OCI-LY1 (cell line): ENCODE measurements at regions not wholly inside any gene's neighbourhood (a gene's known extent, or its start where the extent isn't known, plus 50 kb on each side); places are given as distances from the start of the nearest gene placed in this dataset.

Experiments
- H2AFZ ChIP-seq: fragments of 200-600 bp; sonication (generic), shearing (Covaris generic); 2 replicates; pipeline ENCODE4 v1.6.0; 2014; ENCODE audit warnings: antibody characterized with exemption, mild to moderate bottlenecking, low read length
- H3F3A ChIP-seq: fragments of 200-600 bp; sonication (generic), shearing (Covaris generic); 2 replicates; pipeline ENCODE4 v1.6.0; 2014; ENCODE audit warnings: mild to moderate bottlenecking, antibody characterized with exemption, low read length, moderate library complexity; ENCODE audit not compliant: insufficient read depth
- H3K27ac ChIP-seq: fragments of 200-600 bp; sonication (generic); 2 replicates; pipeline ENCODE4 v1.5.1; 2014; ENCODE audit warnings: low read length, mixed run types, mild to moderate bottlenecking, low read depth; ENCODE audit not compliant: poor library complexity, severe bottlenecking
- H3K27me3 ChIP-seq: fragments of 200-600 bp; sonication (generic); 2 replicates; pipeline ENCODE4 v1.6.0; 2014; ENCODE audit warnings: antibody characterized with exemption, mild to moderate bottlenecking, low read length, moderate library complexity; ENCODE audit not compliant: insufficient read depth
- H3K36me3 ChIP-seq: fragments of 200-600 bp; sonication (generic); 2 replicates; pipeline ENCODE4 v1.6.1; 2014; ENCODE audit warnings: mild to moderate bottlenecking, antibody characterized with exemption, low read length, moderate library complexity, mixed read lengths; ENCODE audit not compliant: insufficient read depth
- H3K4me1 ChIP-seq: fragments of 200-600 bp; sonication (generic); 2 replicates; pipeline ENCODE4 v1.5.1; 2014; ENCODE audit warnings: mild to moderate bottlenecking, low read length, moderate library complexity; ENCODE audit not compliant: insufficient read depth, severe bottlenecking
- H3K4me2 ChIP-seq: fragments of 200-600 bp; sonication (generic), shearing (Covaris generic); 2 replicates; pipeline ENCODE4 v1.6.1; 2014; ENCODE audit warnings: low read length
- H3K4me3 ChIP-seq: fragments of 200-600 bp; sonication (generic); 2 replicates; pipeline ENCODE4 v1.5.1; 2014; ENCODE audit warnings: low read length, low read depth, mild to moderate bottlenecking, mixed read lengths; ENCODE audit not compliant: poor library complexity, severe bottlenecking
- H3K79me2 ChIP-seq: fragments of 200-600 bp; shearing (Covaris generic); 2 replicates; pipeline ENCODE4 v1.6.1; 2016; ENCODE audit warnings: mixed run types, low read length, mixed read lengths; ENCODE audit not compliant: insufficient read depth
- H3K9ac ChIP-seq: fragments of 200-600 bp; sonication (generic), shearing (Covaris generic); 2 replicates; pipeline ENCODE4 v1.6.1; 2014; ENCODE audit warnings: mild to moderate bottlenecking, low read length, mixed read lengths
- H3K9me2 ChIP-seq: fragments of 200-600 bp; sonication (generic), shearing (Covaris generic); 2 replicates; pipeline ENCODE4 v1.6.1; 2014; ENCODE audit warnings: low read depth, mild to moderate bottlenecking, low read length, mixed read lengths
- H3K9me3 ChIP-seq: fragments of 200-600 bp; shearing (Covaris generic); 2 replicates; pipeline ENCODE4 v1.6.1; 2014; ENCODE audit warnings: low read length, mixed read lengths
- H4K20me1 ChIP-seq: fragments of 200-600 bp; sonication (generic), shearing (Covaris generic); 2 replicates; pipeline ENCODE4 v1.6.0; 2016; ENCODE audit warnings: mild to moderate bottlenecking, low read length; ENCODE audit not compliant: insufficient read depth
- CTCF ChIP-seq: fragments of 200-600 bp; sonication (generic), shearing (Covaris generic); IDR thresholded peaks from 2 replicates; pipeline ENCODE4 v1.5.1; 2017; ENCODE audit warnings: mild to moderate bottlenecking, antibody characterized with exemption, low read length, moderate library complexity, mixed read lengths
- EZH2 ChIP-seq: fragments of 200-600 bp; sonication (generic), shearing (Covaris generic); IDR thresholded peaks from 2 replicates; pipeline ENCODE4 v1.8.0; 2017; ENCODE audit warnings: borderline replicate concordance, mixed run types, mild to moderate bottlenecking, antibody characterized with exemption, low read length, moderate library complexity, mixed read lengths

DNA sequence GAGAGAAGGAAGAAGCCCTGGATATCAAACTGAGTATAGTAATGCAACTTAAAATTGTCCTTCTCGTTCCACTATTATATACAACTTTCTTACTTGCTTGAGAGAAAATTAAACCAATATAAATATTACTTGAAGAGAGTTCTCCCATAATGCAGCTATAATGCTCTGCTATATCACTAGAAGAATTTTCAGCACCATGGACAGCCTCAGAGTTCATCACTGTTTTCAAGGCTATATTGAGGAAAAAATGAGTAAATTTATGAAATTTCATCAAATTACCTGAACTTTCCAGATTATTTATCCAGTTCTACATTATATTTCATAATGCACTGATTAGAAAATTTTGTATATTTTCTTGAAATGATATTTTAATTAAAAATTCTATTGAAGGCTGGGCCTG lies 1053.5 kb upstream of the FAM98A start:
- no peak for TF ChIP-seq CTCF
- TF ChIP-seq EZH2, result no peak
- Histone ChIP-seq H3K9me3 (no peaks in the 10 kb centered on the region), H3K9ac (no peak overlapping the region), H3K4me1 (no peaks in the 10 kb centered on the region), H3K4me3 (no peak overlapping the region), H4K20me1 (no peaks in the 10 kb centered on the region), H3K27ac (no peak overlapping the region), H2AFZ (no peak overlapping the region), H3K36me3 (no peaks in the 10 kb centered on the region), H3K79me2 (no peaks in the 10 kb centered on the region), H3K4me2 (no peak overlapping the region), H3K27me3 (no peaks in the 10 kb centered on the region), H3K9me2 (no peaks in the 10 kb centered on the region), H3F3A (no peaks in the 10 kb centered on the region)

DNA sequence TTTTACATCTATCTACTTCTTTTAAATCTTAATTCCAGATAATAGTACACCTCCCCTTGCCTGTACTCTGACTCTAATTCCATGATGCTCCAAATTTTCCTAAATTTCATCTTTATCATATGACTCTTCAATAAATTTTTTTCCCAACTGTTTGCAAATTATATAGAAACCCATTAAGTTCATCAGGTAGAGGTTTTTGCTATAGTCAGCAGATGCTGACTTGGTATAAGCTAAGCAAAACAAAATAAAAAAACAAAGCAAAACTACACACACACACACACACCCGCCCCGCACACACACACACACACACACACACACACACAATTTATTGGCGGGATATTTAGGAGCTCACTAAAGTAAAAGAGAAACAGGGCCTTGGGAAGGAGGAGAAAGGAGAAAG lies 1047.8 kb upstream of the FAM98A start:
- H3K4me3 ChIP-seq, result no peak overlapping the region
- H3K4me2 ChIP-seq, result no peak overlapping the region
- no peak for TF ChIP-seq CTCF
- no peak for TF ChIP-seq EZH2
- H3K9me3 ChIP-seq, result no peaks in the 10 kb centered on the region
- H3F3A ChIP-seq, result no peaks in the 10 kb centered on the region
- no peaks in the 10 kb centered on the region for H3K27me3 ChIP-seq
- H3K27ac ChIP-seq, result no peak overlapping the region
- H3K9me2 ChIP-seq, result no peaks in the 10 kb centered on the region
- H3K4me1 ChIP-seq, result no peaks in the 10 kb centered on the region
- no peak overlapping the region for H3K9ac ChIP-seq
- H4K20me1 ChIP-seq, result no peaks in the 10 kb centered on the region
- no peaks in the 10 kb centered on the region for H3K79me2 ChIP-seq
- H2AFZ ChIP-seq, result no peak overlapping the region
- H3K36me3 ChIP-seq, result no peaks in the 10 kb centered on the region

- Histone ChIP-seq H3F3A (no peaks in the 10 kb centered on the region), H3K9ac (no peak overlapping the region), H3K79me2 (no peaks in the 10 kb centered on the region), H4K20me1 (no peaks in the 10 kb centered on the region), H3K27ac (no peak overlapping the region), H2AFZ (no peak overlapping the region), H3K4me1 (no peaks in the 10 kb centered on the region), H3K4me2 (no peak overlapping the region), H3K36me3 (no peaks in the 10 kb centered on the region), H3K9me3 (no peaks in the 10 kb centered on the region), H3K27me3 (no peaks in the 10 kb centered on the region), H3K4me3 (no peak overlapping the region), H3K9me2 (no peaks in the 10 kb centered on the region)
- TF ChIP-seq CTCF, result no peak
- no peak for TF ChIP-seq EZH2
These were observed 1033.2 kb upstream of the FAM98A start for GRCh38 chr2:34632327-34632726.
